Esophagus squamous epithelium (tissue), 4 donors: ENCODE measurements at regions not wholly inside any gene's neighbourhood (a gene's known extent, or its start where the extent isn't known, plus 50 kb on each side); places are given as distances from the start of the nearest gene placed in this dataset.

Experiments used
- CTCF ChIP-seq, 6 experiments: fragments of 450-650 bp in 4 of 6; fragments of 200-600 bp in 2 of 6; sonication (generic) in 2 of 6; IDR thresholded peaks; one replicate each; pipeline ENCODE4 v1.5.1; 2016 to 2019; ENCODE audit warnings: antibody characterized with exemption in 6 of 6, mild to moderate bottlenecking in 4 of 6, moderate library complexity in 4 of 6
- POLR2A ChIP-seq, 4 donors: fragments of 450-650 bp; IDR thresholded peaks; one replicate each; pipeline ENCODE4 v1.6.1; 2017; ENCODE audit warnings: antibody characterized with exemption in 4 of 4, mild to moderate bottlenecking in 4 of 4, moderate library complexity in 3 of 4

GRCh38 chr2:43001055-43001378 lies 208.6 kb upstream of the HAAO start:
- no peak for TF ChIP-seq CTCF (IDR thresholded peaks at IDR 0.05)
- no peak for TF ChIP-seq POLR2A (IDR thresholded peaks at IDR 0.05)
